HG03460 (cell line): ENCODE measurements at regions not wholly inside any gene's neighbourhood (a gene's known extent, or its start where the extent isn't known, plus 50 kb on each side); places are given as distances from the start of the nearest gene placed in this dataset.

Experiments
- ATAC-seq: cut with Tn5 transposase; IDR thresholded peaks from one replicate; pipeline ENCODE4 v1.9.1; 2021; ENCODE audit not compliant: unreplicated experiment

- no peak for ATAC-seq
Measured at GRCh38 chr1:104440011-104440410, 690.3 kb downstream of the AMY1C start.

- no peak for ATAC-seq
Measured at GRCh38 chr1:104456724-104457123, 707.0 kb downstream of the AMY1C start.

- no peak for ATAC-seq
Measured at GRCh38 chr1:104459886-104460285, 710.2 kb downstream of the AMY1C start.

DNA sequence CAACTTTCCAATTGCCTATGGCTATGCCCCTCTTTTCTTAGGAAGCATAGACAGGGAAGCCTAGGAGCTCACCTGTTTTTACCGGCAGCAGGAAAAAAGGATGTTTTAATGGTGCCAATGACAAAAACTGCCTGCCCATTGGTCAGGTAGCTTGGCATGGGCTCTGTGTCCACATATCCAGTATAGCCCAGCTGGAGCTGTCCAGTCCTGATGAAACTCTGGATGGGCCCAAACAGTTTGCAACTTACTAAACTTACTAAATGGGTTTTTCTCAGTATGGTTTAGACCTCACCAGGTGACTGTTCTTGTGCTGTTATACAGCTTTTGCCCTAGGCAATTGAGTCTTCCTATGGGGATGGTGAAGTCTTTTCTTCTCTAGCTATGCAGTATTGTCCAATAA lies 711.2 kb downstream of the AMY1C start:
- no peak for ATAC-seq

GRCh38 chr1:104463126-104463697 lies 713.5 kb downstream of the AMY1C start:
- no peak for ATAC-seq

- no peak for ATAC-seq
Measured at GRCh38 chr1:104466068-104466467, 716.4 kb downstream of the AMY1C start.

- peak; percentile 51 for ATAC-seq
Measured at GRCh38 chr1:104467590-104467989, 717.9 kb downstream of the AMY1C start.

DNA sequence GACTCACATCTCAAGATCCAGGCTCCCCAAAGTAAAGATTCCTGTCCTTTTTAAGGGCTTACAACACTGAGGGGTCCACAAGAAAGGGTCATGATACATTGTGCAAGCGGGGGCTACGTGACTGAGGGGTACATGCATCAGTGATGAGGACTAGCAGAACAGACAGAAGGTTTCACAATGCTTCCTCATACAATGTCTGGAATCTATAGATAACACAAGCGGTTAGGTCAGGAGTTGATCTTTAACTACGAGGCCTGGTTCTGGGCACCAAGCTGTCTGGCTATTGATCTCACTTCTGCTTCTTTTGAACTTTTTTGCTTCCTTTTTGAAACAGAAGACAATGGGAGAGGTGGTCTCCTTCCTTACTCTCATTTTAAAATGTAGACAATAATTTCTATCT lies 718.6 kb downstream of the AMY1C start:
- peak; percentile 50 for ATAC-seq

DNA sequence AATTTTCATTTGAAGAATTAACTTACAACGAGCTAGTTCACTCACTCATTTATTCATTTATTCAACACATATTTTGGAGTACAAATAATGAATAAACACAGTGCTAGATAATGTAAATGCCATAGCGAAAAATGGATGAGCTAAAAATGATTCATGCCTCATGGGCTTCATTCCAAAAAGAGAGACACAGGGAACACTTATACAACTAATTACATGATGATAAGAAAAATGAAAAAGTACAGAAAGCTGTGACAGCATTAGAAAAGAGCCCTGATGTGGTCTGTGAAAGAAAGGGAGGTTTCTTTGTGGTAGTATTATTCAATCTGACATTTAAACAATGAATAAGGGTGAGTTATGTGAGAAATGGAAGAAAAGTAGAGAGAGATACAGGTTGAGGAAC lies 726.4 kb downstream of the AMY1C start:
- no peak for ATAC-seq

DNA sequence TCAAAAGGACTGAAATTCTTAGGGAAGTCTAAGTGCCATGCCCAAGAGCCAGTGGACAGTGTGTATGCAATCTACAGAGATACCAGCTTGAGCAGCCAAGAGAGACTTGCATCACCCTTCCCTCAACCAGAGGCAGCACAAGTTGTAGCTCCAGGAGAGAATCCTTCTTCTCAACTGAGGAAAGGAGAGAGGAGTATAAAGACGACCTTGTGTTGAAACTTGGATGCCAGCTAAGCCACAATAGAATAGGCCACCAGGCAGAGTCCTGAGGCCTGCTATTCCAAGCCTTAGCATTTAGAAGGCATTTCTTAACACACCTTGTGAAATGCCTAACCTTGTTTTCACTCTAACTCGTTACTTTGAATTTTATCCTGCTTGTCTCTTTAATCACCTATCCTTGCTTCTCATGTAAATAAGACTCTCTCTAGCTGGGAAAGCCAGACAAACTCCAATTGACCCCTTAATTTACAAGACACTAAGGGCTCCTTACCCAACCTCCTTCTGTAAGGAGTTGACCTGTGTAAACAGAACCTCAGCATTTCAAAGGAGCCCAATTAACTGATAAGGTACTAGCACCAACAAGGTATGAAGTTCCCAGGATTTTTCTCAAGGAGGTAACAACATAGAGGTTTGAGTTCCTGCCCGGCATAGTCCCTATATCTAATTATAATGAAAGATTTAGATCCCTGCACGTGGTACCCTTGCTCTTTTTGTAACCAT lies 738.8 kb downstream of the AMY1C start:
- ATAC-seq: no peak

- no peak for ATAC-seq
Measured at GRCh38 chr1:104526158-104526795, 776.6 kb downstream of the AMY1C start.

DNA sequence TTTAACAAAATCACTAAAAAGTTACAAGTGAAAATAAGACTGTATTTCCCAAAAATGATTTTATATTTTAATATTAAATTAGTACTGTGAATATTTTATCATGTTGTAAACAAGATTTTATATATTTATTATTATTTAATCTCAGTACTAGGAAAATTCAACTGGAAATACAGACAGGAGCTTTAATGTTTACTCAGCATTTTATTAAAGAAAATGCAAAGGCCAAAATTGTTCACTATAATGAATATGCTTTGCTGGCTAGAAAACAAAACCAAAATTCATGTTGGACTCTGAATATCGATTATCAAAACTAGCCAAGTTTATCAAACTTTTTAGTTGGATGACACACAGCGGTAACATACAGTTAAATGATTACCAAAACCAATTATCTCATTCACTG lies 782.3 kb downstream of the AMY1C start:
- ATAC-seq: no peak

DNA sequence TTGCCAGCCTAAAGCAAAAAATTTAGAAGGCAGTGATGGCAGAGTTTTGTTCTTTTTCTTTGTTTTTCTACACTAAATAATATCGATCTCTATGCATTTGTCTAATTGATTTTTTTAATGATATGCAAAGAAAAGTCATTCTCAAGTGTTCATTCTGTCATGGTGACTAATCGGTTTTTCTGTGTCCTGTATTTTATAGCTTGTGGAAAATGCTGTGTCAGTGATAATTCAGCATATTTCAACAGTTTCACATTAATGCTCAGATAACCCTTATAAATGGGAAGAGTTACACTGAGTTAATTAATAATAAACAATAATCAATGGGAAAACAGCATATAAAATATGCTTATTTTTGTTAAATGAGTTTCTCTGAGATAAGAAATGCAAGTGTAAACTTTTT lies 824.9 kb downstream of the AMY1C start:
- ATAC-seq: no peak

- ATAC-seq: no peak
Measured at GRCh38 chr1:104592926-104593325, 843.2 kb downstream of the AMY1C start.

GRCh38 chr1:104593413-104594187 lies 843.9 kb downstream of the AMY1C start:
- no peak for ATAC-seq

GRCh38 chr1:104617474-104617873 lies 867.8 kb downstream of the AMY1C start:
- no peak for ATAC-seq

GRCh38 chr1:104621221-104621620 lies 871.5 kb downstream of the AMY1C start:
- no peak for ATAC-seq

GRCh38 chr1:104624538-104624937 lies 874.8 kb downstream of the AMY1C start:
- no peak for ATAC-seq

DNA sequence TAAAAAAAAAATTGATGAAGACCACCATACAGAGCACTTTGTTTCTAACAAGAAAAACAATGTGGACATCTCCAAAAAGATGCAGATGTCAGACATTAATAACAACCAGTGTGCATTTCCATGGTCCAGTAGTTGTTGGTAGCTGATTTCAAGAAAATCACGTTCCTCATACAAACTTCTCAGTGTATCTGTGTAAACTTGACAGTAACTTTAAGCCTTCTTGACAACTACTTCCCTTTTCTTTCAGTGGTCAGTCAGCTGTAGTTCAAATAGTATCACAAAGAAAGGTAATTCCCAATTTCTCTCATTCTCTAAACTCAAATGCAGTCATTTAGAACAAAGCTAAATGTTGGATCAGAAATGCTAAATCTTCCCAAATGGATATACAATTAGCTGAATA lies 879.9 kb downstream of the AMY1C start:
- no peak for ATAC-seq

DNA sequence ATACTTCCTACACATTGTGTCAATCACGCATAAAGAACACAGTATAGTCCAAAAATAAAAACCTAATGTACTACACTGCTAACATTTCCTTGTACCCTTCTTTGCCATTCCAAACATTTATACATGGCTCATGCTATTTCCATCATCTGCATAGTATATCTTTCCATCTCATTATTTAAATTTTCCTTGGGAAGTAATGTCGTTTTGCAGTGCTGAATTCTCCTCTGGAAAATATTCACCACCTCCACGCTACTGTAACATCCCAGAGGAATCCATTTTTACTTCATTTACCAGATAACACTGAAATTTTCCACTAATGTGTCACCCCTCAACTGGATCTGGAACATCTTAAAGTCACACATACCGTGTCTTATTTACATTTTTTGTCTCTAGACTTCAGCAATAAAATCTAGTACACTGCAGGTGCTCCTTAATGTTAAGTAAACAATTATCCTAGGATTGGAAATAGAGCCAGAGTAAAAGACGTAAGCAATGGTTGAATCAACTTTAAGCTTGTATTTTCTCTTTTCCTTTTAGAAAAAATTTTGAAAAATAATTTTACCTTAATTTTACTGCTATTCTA lies 881.0 kb downstream of the AMY1C start:
- no peak for ATAC-seq

DNA sequence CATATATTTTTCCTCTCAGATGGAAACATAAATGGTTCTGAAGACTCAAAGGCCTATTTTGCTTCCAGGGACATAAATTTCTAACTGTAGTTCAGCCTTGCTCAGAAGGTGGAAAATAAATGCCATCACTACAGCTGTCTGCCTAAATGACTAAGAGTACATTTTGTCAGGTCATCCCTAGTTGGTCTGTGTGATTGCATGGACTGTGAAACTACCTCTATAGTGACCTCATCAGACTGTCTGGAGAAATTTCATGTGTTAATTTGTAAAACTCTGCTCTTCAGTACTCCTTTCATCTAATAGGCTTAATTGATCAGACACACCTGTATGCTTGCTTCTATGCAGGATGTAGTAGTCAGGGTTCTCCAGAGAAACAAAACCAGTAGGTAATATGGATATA lies 886.9 kb downstream of the AMY1C start:
- ATAC-seq: no peak
